GM19043 (cell line): ENCODE measurements at regions not wholly inside any gene's neighbourhood (a gene's known extent, or its start where the extent isn't known, plus 50 kb on each side); places are given as distances from the start of the nearest gene placed in this dataset.
"Not testable (repeated sequence)": the region's sequence is repeated elsewhere in the genome, so short reads cannot be mapped to it uniquely, and the experiment has no call there.

Experiments
- ATAC-seq: cut with Tn5 transposase; IDR thresholded peaks from one replicate; pipeline ENCODE4 v1.9.1; 2021; ENCODE audit warnings: low read depth; ENCODE audit not compliant: unreplicated experiment

DNA sequence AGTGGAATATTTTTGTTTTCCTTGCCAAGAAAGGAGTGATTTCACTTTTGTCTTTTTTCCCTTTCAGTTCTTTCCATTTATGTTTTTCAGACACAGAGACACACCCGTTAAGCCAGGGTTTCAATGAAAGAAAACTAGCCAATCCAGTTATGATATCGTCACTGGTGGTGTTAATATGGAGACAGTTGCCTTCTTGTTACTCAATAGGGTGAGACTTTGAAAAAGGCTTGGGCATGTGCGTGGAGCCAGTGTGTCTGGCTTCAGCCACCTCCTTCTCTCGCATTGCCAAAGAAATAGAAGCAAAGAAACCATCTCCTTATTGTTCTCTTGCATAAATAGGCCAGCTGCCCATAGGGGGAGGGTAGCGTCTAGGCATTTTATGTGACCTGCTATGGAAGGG, 84.1 kb upstream of the DLX6 start:
- ATAC-seq: no peak

DNA sequence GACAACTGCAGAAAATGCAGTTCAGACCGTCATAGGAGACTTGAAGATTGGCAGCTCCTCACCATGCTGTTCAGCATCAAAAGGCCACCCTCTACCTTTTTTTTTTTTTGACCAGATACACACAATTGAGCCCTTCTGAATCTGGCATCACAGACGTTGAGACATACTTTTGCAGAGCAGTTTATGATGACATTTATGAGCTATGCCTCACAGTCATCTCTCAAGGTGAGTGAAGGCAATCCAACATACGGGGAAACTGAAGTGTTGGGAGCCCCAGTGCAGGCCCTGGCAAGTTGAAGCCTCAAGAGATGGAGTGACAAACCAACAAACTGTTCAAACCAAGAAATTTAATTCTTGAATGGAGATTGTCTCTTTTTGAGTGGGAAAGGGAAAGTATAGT, 83.6 kb upstream of the DLX6 start:
- no peak for ATAC-seq

DNA sequence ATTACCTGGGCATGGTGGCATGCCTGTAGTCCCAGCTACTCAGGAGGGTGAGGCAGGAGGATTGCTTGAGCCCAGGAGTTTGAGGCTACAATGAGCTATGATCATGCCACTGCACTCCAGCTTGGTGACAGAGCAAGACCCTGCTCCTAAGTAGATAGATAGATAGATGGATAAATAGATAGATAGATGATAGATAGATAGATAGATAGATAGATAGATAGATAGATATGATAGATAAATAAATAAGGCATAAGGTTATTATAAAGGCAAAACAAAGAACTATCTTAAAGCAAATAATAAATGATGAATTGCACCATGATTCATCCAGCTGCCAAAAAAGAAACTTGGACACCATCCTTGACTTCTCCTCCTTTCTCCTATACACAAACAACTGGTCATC, 82.0 kb upstream of the DLX6 start:
- ATAC-seq: not testable (repeated sequence)

DNA sequence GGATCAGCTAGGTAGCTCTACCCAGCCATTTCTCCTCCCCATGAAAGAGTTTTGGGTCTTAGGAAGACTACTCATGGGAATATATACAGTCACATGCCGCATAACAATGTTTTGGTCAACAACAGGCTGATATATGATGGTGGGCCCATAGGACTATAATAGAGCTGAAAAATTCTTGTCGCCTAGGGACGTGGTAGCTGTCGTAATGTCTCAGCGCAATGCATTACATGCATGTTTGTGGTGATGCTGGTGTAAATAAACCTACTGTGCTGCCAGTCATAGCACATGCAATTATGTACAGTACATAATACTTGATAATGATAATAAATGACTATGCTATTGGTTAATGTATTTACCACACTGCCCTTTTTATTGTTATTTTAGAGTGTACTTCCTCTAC, 78.2 kb upstream of the DLX6 start:
- ATAC-seq: no peak

DNA sequence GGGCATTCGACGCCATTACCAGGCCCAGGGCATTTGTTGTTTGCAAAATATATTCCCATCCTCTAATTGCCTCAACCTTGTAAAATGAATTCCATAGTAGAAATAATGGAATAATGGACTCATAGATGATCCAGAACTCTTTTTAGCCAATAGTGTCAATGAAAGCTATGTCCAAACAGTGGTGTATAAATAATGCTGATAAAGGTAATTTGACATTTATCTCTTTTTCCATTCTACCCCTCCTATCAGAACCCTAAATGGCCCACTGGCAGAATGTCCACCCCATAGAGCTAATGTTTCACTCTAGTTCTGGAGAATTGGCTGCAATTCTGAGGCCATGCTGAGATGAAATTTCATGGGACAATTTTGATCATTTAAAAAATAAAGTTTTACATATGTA, 76.4 kb upstream of the DLX6 start:
- no peak for ATAC-seq

DNA sequence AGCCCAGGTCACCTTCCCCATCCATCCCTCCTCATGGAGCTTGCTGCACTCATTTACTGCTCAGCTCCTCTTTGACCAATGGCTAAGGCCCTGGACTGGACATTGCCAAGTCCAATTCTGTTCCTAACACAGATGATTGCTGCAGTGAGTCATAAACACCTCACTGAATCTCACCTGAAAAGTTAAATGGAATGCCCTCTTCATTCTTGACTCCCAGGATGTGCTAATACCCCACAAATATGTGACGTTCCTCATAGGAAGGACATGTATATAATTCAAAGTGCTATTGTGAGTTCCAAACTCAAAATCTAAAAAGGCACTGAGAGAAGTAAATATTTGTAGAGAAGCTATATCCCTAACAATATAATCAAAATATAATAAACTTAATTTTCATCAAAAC, 73.5 kb upstream of the DLX6 start:
- no peak for ATAC-seq

DNA sequence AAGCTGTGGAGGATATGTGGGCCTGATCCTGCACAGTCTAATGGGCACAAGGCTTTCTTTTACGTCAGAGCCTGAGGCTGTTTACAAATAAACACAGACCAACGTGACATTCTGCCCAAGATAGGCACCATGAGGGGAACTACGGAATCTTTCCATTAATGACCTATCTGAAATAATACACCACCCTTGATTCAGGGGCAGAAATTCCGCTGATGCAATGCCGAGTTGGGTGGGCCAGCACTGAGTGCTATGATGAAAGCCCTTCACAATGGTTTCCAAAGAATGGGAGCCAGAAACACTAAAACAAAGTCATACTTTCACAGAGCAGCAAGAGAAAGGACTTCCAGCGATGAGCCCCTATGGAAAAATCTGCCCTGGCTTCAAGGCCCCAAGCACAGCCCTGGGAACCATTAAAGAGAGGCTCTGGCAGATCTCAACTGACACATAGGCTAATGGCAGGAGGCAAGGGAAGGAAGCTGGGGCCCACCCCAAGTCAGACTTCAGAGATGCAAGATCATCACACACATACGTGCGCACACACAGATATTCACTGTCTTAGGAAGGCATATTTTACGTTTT, 72.2 kb upstream of the DLX6 start:
- ATAC-seq: no peak

DNA sequence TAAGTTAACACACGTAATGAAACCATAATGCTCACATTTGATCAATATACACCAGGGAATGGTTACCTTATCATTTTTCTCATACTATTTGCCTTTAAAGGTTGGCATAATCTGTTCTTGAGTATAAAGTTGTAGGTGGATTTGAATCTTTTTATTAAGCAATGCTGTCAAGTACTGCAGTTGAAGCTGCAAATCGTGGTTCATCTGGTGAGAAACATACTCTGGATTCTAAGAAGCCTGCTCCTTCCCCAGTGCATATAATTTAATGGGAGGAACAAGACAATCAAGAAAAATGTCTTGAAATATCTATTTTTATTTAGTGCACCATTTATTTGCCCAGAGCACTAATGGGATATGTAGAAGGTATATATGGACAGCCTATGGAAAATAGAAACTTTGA, 68.7 kb upstream of the DLX6 start:
- no peak for ATAC-seq

DNA sequence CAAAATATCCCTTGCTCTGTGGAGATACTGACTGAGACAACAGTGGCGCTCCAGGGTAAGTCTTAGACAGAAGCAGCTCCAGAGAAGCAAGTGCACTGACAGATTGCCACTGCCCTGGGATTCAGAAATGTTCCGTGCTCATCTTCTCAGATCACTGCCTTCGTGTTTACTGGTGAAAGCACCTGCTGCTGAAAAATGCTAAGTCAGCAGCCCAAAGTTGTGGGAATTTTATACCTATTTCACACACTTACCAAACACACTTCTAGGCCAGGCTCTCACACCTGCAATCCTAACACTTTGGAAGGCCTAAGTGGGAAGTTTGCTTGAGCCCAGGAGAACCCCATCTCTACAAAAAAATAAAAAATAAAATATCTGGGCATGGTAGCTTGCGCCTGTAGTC, 63.2 kb upstream of the DLX6 start:
- no peak for ATAC-seq

DNA sequence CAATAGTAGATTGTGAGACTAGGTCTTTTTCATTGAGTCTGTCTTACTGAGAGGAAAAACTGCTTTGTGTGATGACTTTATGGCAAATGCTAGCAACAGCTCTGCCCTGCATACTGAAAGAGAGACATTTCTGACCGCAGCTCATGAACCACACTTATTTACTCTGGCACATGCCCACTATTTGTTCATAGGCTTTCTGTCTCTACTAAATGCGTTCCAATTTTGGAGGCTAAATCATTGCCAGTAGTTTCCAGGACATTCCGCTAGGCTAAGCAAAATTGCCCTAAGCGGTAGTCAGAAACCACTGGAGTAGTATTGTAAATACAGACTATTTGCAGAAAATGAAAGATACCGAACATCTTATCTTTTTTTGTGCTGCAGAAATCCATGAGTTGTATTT, 55.6 kb upstream of the DLX6 start:
- ATAC-seq: no peak

DNA sequence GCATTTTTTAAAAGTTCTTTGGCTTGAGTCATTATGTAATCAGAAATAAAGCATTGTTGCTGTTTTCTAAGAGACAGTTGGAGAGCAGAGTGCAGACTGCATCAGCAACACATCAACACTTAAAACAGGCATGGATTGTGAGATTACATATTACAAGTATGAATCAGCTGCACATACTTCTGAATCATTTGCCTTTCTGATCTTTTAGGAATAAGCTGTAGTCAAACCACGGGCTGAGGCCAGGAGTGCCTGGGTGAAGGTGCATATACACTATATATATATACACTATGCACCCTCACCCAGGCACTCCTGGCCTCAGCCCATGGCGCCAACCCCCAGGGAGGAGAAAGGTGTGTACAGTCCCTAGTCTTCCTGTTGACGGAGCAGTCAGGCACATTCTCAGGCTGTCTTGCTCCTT, 52.4 kb upstream of the DLX6 start:
- no peak for ATAC-seq

DNA sequence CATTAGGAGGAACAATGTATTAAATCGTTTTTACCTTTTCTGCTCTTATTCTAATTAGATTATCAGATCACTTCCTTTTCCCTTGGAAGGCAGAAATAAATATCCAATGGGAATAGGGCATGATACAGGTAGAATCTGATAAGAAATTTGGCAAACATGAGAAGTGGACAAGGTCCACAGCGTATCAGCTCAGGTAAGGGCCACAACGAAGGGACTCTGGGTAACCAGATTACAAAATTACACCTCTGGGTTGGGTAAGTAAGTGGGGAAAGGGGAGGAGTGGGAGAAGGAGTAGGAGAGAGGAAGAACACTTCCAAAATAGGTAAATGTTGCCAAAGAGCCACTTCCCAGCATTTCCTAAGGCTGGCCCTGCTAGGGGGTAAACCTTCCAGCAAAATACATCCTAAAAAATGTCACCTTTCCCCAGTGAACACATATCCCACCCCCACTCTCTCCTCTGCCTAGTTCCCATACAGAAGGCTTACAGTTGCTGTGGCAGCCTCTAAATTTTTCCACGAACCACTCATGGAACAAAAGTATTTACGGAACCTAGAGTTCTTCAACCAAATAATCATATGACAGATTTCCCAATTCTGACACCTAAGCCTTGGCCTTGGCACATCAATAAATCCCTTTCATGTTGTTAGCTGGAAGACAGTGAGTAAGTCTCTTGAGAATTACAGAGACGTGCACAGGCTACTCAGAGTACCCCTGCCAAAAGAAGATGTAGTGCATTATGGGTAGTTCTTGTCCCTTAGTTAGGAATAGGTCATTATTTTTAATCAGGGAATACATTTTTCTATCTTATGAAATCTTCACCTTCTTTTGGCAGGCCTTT, 51.5 kb upstream of the DLX6 start:
- no peak for ATAC-seq
